ENCODE measurements at regions not wholly inside any gene's neighbourhood (a gene's known extent, or its start where the extent isn't known, plus 50 kb on each side); places are given as distances from the start of the nearest gene placed in this dataset.

DNA sequence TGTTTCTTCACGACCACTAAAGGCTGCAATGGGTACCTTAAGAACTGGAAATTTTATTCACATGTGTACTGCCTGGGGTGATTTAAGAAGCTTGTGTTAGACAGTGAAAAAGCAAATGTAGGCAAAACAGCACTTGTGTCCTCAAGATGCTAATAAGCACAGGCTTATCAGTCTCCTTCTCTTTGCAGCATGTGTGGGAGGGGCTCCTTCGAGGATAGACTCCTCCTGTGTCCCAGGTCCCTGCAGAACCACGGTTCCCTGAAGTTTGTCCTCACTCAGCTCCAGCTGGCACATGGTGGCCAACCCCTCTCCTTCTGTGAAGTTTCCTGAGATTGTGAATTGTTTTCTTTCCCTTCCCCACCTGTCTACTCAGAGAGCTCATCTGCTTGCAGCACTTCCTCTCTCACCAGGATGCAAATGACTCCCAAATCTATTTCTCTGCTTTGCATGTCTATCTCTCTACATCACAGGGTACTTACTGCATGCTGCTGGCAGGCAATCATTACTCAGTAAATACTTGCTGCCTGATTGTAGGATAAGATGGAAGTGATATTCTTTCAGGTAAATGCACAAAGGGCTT is 589.6 kb upstream of the KLHL29 start:
- H3K4me1 ChIP-seq (ENCODE audit: insufficient read depth, low read length), result no peaks in the 10 kb centered on the region
- no peaks in the 10 kb centered on the region for H3K9me3 ChIP-seq (ENCODE audit: low read length)
- no peak overlapping the region for H3K27ac ChIP-seq (ENCODE audit: low read depth, low read length)
- H3K9ac ChIP-seq (ENCODE audit: low read length), result no peak overlapping the region
- H3K36me3 ChIP-seq (ENCODE audit: insufficient read depth, low read length), result no peaks in the 10 kb centered on the region
- H3K4me3 ChIP-seq (ENCODE audit: low read depth in 1 of 2, low read length in 2 of 2), result no peak overlapping the region
- no peaks in the 10 kb centered on the region for H3K27me3 ChIP-seq (ENCODE audit: control insufficient read depth in 1 of 2, insufficient read depth in 2 of 2, low read length in 2 of 2)

- no peak overlapping the region for H3K27ac ChIP-seq (ENCODE audit: low read depth, low read length)
- H3K27me3 ChIP-seq (ENCODE audit: control insufficient read depth in 1 of 2, insufficient read depth in 2 of 2, low read length in 2 of 2), result no peaks in the 10 kb centered on the region
- no peaks in the 10 kb centered on the region for H3K36me3 ChIP-seq (ENCODE audit: insufficient read depth, low read length)
- no peak overlapping the region for H3K4me3 ChIP-seq (ENCODE audit: low read depth in 1 of 2, low read length in 2 of 2)
- H3K4me1 ChIP-seq (ENCODE audit: insufficient read depth, low read length), result no peaks in the 10 kb centered on the region
- H3K9ac ChIP-seq (ENCODE audit: low read length), result no peak overlapping the region
- no peaks in the 10 kb centered on the region for H3K9me3 ChIP-seq (ENCODE audit: low read length)
Observed at GRCh38 chr2:22798386-22798785, 586.6 kb upstream of the KLHL29 start.

DNA sequence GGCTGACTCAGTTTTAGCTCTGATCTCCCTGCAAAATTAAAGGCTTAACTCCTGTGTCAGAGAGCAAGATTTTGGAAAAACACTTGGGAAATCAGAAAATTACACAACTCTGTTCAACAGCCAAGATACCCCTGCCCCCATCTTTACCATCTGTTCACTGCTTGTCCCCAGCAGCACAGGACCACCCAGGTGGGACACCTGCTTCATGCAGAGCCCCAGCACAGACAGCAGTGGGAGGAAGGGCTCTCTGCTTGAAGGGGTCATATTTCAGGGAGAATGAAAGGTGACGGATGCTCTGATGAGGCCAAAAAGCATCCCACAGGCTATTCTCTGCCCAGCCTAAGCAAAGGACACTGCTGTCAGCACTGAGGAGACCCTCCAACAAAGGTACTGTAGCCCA is 584.6 kb upstream of the KLHL29 start:
- Histone ChIP-seq H3K4me1 (ENCODE audit: insufficient read depth, low read length) (no peaks in the 10 kb centered on the region), H3K27ac (ENCODE audit: low read depth, low read length) (no peak overlapping the region), H3K36me3 (ENCODE audit: insufficient read depth, low read length) (no peaks in the 10 kb centered on the region), H3K9ac (ENCODE audit: low read length) (no peak overlapping the region), H3K9me3 (ENCODE audit: low read length) (no peaks in the 10 kb centered on the region), H3K27me3 (ENCODE audit: control insufficient read depth in 1 of 2, insufficient read depth in 2 of 2, low read length in 2 of 2) (no peaks in the 10 kb centered on the region), H3K4me3 (ENCODE audit: low read depth in 1 of 2, low read length in 2 of 2) (no peak overlapping the region)

GRCh38 chr2:22801071-22801470 is 583.9 kb upstream of the KLHL29 start:
- H3K9ac ChIP-seq (ENCODE audit: low read length), result no peak overlapping the region
- no peak overlapping the region for H3K27ac ChIP-seq (ENCODE audit: low read depth, low read length)
- H3K9me3 ChIP-seq (ENCODE audit: low read length), result no peaks in the 10 kb centered on the region
- H3K36me3 ChIP-seq (ENCODE audit: insufficient read depth, low read length), result no peaks in the 10 kb centered on the region
- H3K4me1 ChIP-seq (ENCODE audit: insufficient read depth, low read length), result no peaks in the 10 kb centered on the region
- H3K4me3 ChIP-seq (ENCODE audit: low read depth in 1 of 2, low read length in 2 of 2), result no peak overlapping the region
- no peaks in the 10 kb centered on the region for H3K27me3 ChIP-seq (ENCODE audit: control insufficient read depth in 1 of 2, insufficient read depth in 2 of 2, low read length in 2 of 2)

DNA sequence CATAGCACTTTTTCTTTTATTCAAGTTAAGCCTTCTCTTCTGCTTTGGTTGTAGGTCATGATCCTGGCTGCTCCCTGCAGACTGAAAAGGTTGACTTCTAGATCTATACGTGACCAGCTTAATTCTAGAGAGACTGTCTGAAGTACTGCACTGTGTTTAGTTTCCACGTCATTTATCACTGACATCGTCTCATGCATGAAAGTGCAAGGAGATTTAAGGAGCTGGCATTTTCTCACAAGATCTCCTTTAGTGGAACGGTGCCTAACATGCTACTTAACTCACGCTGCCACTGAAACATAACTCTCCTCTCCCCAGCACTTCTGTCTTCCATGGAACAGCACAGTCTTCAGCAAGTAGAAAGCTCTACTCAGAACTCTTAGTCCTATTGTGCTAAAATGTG is 583.0 kb upstream of the KLHL29 start:
- Histone ChIP-seq H3K27me3 (ENCODE audit: control insufficient read depth in 1 of 2, insufficient read depth in 2 of 2, low read length in 2 of 2) (no peaks in the 10 kb centered on the region), H3K9me3 (ENCODE audit: low read length) (no peaks in the 10 kb centered on the region), H3K27ac (ENCODE audit: low read depth, low read length) (no peak overlapping the region), H3K4me3 (ENCODE audit: low read depth in 1 of 2, low read length in 2 of 2) (no peak overlapping the region), H3K36me3 (ENCODE audit: insufficient read depth, low read length) (no peaks in the 10 kb centered on the region), H3K4me1 (ENCODE audit: insufficient read depth, low read length) (no peaks in the 10 kb centered on the region), H3K9ac (ENCODE audit: low read length) (no peak overlapping the region)

DNA sequence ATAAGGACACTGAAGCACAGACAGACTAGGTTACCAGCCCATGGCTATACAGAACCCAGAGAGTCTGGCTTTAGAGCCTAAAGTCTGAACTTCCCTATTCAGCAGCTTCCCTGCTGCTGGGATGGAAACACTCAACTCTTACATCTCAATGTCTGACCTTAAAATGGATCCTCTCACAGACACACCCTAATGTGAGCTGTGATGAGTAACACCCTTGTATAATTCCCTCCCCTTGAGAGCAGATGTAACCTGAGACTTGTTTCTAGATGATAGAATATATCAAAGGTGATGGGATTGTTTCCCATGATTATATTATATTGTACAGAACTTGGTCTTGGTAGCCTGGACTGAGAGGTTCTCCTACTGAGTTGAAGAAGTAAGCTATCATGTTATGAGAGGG is 577.1 kb upstream of the KLHL29 start:
- Histone ChIP-seq H3K9ac (ENCODE audit: low read length) (no peak overlapping the region), H3K27ac (ENCODE audit: low read depth, low read length) (no peak overlapping the region), H3K36me3 (ENCODE audit: insufficient read depth, low read length) (no peaks in the 10 kb centered on the region), H3K4me3 (ENCODE audit: low read depth in 1 of 2, low read length in 2 of 2) (no peak overlapping the region), H3K9me3 (ENCODE audit: low read length) (no peaks in the 10 kb centered on the region), H3K27me3 (ENCODE audit: control insufficient read depth in 1 of 2, insufficient read depth in 2 of 2, low read length in 2 of 2) (no peaks in the 10 kb centered on the region), H3K4me1 (ENCODE audit: insufficient read depth, low read length) (no peaks in the 10 kb centered on the region)

DNA sequence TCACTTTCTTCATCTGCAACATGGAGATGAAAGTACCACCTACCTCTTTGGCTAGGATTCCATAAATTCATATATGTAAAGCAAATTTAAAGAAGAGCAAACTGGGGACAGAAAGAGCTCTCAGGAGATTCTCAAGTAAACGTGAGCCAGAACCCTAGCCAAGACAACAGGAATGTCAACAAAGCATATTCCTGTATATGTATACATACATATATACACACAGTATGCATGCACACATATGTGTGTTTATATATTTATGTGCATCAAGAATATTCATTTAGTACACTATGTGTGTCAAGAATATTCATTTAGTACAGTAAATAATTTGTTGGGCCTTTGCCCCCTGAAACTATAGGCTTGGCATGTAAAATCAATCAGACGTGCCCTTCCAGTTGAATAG is 574.4 kb upstream of the KLHL29 start:
- no peaks in the 10 kb centered on the region for H3K27me3 ChIP-seq (ENCODE audit: control insufficient read depth in 1 of 2, insufficient read depth in 2 of 2, low read length in 2 of 2)
- H3K4me1 ChIP-seq (ENCODE audit: insufficient read depth, low read length), result no peaks in the 10 kb centered on the region
- no peaks in the 10 kb centered on the region for H3K9me3 ChIP-seq (ENCODE audit: low read length)
- no peak overlapping the region for H3K9ac ChIP-seq (ENCODE audit: low read length)
- no peak overlapping the region for H3K4me3 ChIP-seq (ENCODE audit: low read depth in 1 of 2, low read length in 2 of 2)
- no peaks in the 10 kb centered on the region for H3K36me3 ChIP-seq (ENCODE audit: insufficient read depth, low read length)
- H3K27ac ChIP-seq (ENCODE audit: low read depth, low read length), result no peak overlapping the region

DNA sequence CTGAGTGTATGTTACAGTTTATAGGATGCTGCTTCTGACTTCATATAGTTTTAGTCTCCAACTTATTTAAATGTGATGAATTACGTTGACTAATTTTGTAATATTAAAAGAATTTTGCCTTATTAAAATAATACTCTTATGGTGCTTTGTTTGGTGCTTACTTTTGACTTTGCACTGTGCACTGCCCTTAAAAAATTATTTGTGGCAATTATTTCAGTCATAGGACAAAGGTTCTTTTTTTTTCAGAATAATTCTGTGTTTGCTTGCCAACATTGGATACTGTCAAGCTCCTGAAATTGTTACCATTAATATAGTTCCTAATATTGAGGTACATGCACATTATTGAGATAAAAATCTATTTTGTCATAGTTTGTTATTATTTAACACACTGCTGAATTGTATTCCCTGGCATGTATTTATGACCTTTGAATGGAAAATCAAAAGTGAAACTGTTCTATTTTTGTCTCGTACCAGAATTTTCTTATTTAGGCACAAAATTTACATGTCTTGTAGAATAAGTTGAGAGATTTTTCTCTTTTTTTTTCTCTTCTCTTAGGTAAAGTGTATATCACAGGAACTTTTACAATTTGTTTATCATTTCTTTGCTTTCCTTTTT is 572.8 kb upstream of the KLHL29 start:
- Histone ChIP-seq H3K4me3 (ENCODE audit: low read depth in 1 of 2, low read length in 2 of 2) (no peak overlapping the region), H3K27ac (ENCODE audit: low read depth, low read length) (no peak overlapping the region), H3K9ac (ENCODE audit: low read length) (no peak overlapping the region), H3K9me3 (ENCODE audit: low read length) (no peaks in the 10 kb centered on the region), H3K4me1 (ENCODE audit: insufficient read depth, low read length) (no peaks in the 10 kb centered on the region), H3K27me3 (ENCODE audit: control insufficient read depth in 1 of 2, insufficient read depth in 2 of 2, low read length in 2 of 2) (no peaks in the 10 kb centered on the region), H3K36me3 (ENCODE audit: insufficient read depth, low read length) (no peaks in the 10 kb centered on the region)

DNA sequence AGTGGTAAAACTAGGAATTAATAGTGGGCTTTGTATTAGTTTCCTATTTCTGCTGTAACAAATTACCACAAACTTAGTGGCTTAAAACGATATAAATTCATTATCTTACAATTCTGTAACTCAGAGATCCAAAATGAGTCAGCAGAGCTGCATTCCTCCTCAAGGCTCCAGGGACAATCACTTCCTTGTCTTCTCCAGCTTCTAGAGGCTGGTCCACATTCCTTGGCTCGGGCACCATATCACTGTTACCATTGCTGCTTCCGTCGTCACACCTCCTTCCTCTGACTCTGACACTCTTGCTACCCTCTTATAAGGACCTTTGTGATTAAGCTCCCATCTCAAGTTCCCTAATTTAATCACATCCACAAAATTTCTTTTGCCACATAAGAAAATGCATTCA is 567.8 kb upstream of the KLHL29 start:
- H3K27ac ChIP-seq (ENCODE audit: low read depth, low read length), result no peak overlapping the region

DNA sequence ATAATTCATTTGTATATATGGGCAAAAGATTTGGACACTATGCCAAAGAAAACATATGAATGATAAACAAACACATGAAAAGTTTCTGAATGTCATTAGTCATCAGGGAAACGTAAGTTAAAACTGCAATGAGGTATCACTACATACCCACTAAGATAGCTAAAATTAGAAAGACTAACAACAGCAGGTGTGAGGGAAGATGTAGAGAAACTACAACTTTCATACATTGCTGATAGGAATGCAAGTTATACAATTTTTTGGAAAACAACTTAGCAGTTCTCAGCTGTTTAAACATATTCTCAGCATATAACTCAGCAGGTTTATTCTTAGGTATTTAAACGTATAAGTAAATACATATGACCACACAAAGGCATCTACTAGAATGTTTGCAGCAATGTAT is 563.5 kb upstream of the KLHL29 start:
- Histone ChIP-seq H3K9ac (ENCODE audit: low read length) (no peak overlapping the region), H3K9me3 (ENCODE audit: low read length) (no peaks in the 10 kb centered on the region), H3K27me3 (ENCODE audit: control insufficient read depth in 1 of 2, insufficient read depth in 2 of 2, low read length in 2 of 2) (no peaks in the 10 kb centered on the region), H3K27ac (ENCODE audit: low read depth, low read length) (no peak overlapping the region), H3K36me3 (ENCODE audit: insufficient read depth, low read length) (no peaks in the 10 kb centered on the region), H3K4me1 (ENCODE audit: insufficient read depth, low read length) (no peaks in the 10 kb centered on the region), H3K4me3 (ENCODE audit: low read depth in 1 of 2, low read length in 2 of 2) (no peak overlapping the region)

More for the DNA sequence above, 567.8 kb upstream of the KLHL29 start:
- Histone ChIP-seq H3K27me3 (ENCODE audit: control insufficient read depth in 1 of 2, insufficient read depth in 2 of 2, low read length in 2 of 2) (no peaks in the 10 kb centered on the region), H3K9ac (ENCODE audit: low read length) (no peak overlapping the region), H3K9me3 (ENCODE audit: low read length) (no peaks in the 10 kb centered on the region), H3K4me1 (ENCODE audit: insufficient read depth, low read length) (no peaks in the 10 kb centered on the region), H3K36me3 (ENCODE audit: insufficient read depth, low read length) (no peaks in the 10 kb centered on the region), H3K4me3 (ENCODE audit: low read depth in 1 of 2, low read length in 2 of 2) (no peak overlapping the region)

- no peaks in the 10 kb centered on the region for H3K4me1 ChIP-seq (ENCODE audit: insufficient read depth, low read length)
- H3K27ac ChIP-seq (ENCODE audit: low read depth, low read length), result no peak overlapping the region
- H3K9me3 ChIP-seq (ENCODE audit: low read length), result no peaks in the 10 kb centered on the region
- no peak overlapping the region for H3K9ac ChIP-seq (ENCODE audit: low read length)
- no peak overlapping the region for H3K4me3 ChIP-seq (ENCODE audit: low read depth in 1 of 2, low read length in 2 of 2)
- H3K36me3 ChIP-seq (ENCODE audit: insufficient read depth, low read length), result no peaks in the 10 kb centered on the region
- no peaks in the 10 kb centered on the region for H3K27me3 ChIP-seq (ENCODE audit: control insufficient read depth in 1 of 2, insufficient read depth in 2 of 2, low read length in 2 of 2)
Observed at GRCh38 chr2:22822835-22823234, 562.1 kb upstream of the KLHL29 start.

GRCh38 chr2:22824618-22825017 is 560.4 kb upstream of the KLHL29 start:
- H3K4me1 ChIP-seq (ENCODE audit: insufficient read depth, low read length), result no peaks in the 10 kb centered on the region
- no peak overlapping the region for H3K9ac ChIP-seq (ENCODE audit: low read length)
- no peak overlapping the region for H3K4me3 ChIP-seq (ENCODE audit: low read depth in 1 of 2, low read length in 2 of 2)
- H3K27ac ChIP-seq (ENCODE audit: low read depth, low read length), result no peak overlapping the region
- no peaks in the 10 kb centered on the region for H3K9me3 ChIP-seq (ENCODE audit: low read length)
- no peaks in the 10 kb centered on the region for H3K36me3 ChIP-seq (ENCODE audit: insufficient read depth, low read length)
- no peaks in the 10 kb centered on the region for H3K27me3 ChIP-seq (ENCODE audit: control insufficient read depth in 1 of 2, insufficient read depth in 2 of 2, low read length in 2 of 2)
